SK-N-MC (cell line): ENCODE measurements at regions not wholly inside any gene's neighbourhood (a gene's known extent, or its start where the extent isn't known, plus 50 kb on each side); places are given as distances from the start of the nearest gene placed in this dataset.

Source experiments
- EZH2 ChIP-seq: fragments of 200-600 bp; sonication (generic); IDR thresholded peaks from one replicate; pipeline ENCODE4 v1.6.1; 2017; ENCODE audit warnings: antibody characterized with exemption
- FOXP2 ChIP-seq: optimal IDR thresholded peaks from 2 replicates; pipeline ENCODE3; 2011; ENCODE audit warnings: mild to moderate bottlenecking, moderate library complexity; ENCODE audit not compliant: insufficient read depth; ENCODE audit errors: extremely low read length, control extremely low read depth
- POLR2AphosphoS5 ChIP-seq: IDR thresholded peaks from 2 replicates; pipeline ENCODE4 v1.6.1; 2012; ENCODE audit warnings: mild to moderate bottlenecking, low read depth, low read length, borderline replicate concordance

DNA sequence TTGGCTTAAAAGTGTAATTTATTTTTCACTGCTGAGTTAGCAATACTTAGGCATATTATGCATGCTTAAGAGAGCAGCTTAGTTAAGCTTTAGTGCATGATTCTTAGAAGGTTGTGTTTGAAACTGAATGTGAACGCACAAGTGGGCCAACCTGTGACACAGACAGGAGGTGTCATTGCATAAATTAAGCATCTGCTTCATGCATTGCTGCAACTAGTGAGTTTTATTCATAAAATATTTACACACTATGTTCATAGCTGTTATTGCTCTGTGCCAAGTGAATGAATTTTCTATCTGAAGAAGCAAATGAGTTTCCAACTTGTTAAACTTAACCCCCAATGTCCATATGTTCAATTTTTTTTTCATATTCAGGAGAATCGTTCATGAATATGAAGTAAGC is 806.4 kb downstream of the GALR1 start:
- TF ChIP-seq POLR2AphosphoS5, result no peak
- no peak for TF ChIP-seq EZH2
- no peak for TF ChIP-seq FOXP2
